ENCODE measurements at regions not wholly inside any gene's neighbourhood (a gene's known extent, or its start where the extent isn't known, plus 50 kb on each side); places are given as distances from the start of the nearest gene placed in this dataset.
A peak's percentile ranks its signal among the peaks of the same experiment; 100 is the strongest.

GRCh38 chr20:51319522-51319921 lies 223.0 kb downstream of the NFATC2 start (continued):
- TF ChIP-seq ARID3B (CRISPR knock-in tag; IDR thresholded peaks at IDR 0.05; ENCODE audit: borderline replicate concordance) = no peak
- no peak for TF ChIP-seq MLLT1 (IDR thresholded peaks at IDR 0.05)
- TF ChIP-seq CBFA2T3 (IDR thresholded peaks at IDR 0.05) = no peak
- TF ChIP-seq GATAD2B (IDR thresholded peaks at IDR 0.05; ENCODE audit: borderline replicate concordance) = no peak
- no peak for TF ChIP-seq DLX4 (CRISPR knock-in tag; IDR thresholded peaks at IDR 0.05)
- TF ChIP-seq PYGO2 (tag; IDR thresholded peaks at IDR 0.05) = no peak
- no peak for TF ChIP-seq ZEB2 (IDR thresholded peaks at IDR 0.05)
- no peak for TF ChIP-seq SMARCA5 (IDR thresholded peaks at IDR 0.05)
- peak; percentile 90 for TF ChIP-seq VEZF1 (CRISPR knock-in tag; IDR thresholded peaks at IDR 0.05)
- TF ChIP-seq DPF2 (IDR thresholded peaks at IDR 0.05) = no peak
- TF ChIP-seq CBX8 (IDR thresholded peaks at IDR 0.05; ENCODE audit: borderline replicate concordance, extremely low read depth, low read depth, low read length, poor library complexity, severe bottlenecking) = no peak
- no peak for TF ChIP-seq BRD4 (IDR thresholded peaks at IDR 0.05)
- no peak for TF ChIP-seq TAF1 (IDR thresholded peaks at IDR 0.05; ENCODE audit: control insufficient read depth, extremely low read depth, insufficient read depth, low read length, severe bottlenecking)
- no peak for TF ChIP-seq FOXJ2 (tag; IDR thresholded peaks at IDR 0.05)

All from K562 (cell line).